ENCODE measurements at regions not wholly inside any gene's neighbourhood (a gene's known extent, or its start where the extent isn't known, plus 50 kb on each side); places are given as distances from the start of the nearest gene placed in this dataset.

- Histone ChIP-seq H3K27me3 (no peaks in the 10 kb centered on the region), H3K9me3 (replicated peaks in 1 of 3) (no peaks in the 10 kb centered on the region), H3K36me3 (replicated peaks in 1 of 2) (no peaks in the 10 kb centered on the region), H3K4me3 (no peak overlapping the region), H3K27ac (no peak overlapping the region), H3K4me1 (replicated peaks in 1 of 2) (no peaks in the 10 kb centered on the region)
- no peak for DNase-seq
- 78 to 87% (median 83%) methylated on average over 5 of the region's 5 CpGs for whole genome bisulfite sequencing, 4 donors
- intact Hi-C loops (cut with DNase I) = no loop called here
- TF ChIP-seq POLR2A (IDR thresholded peaks at IDR 0.05) = no peak
- no peak for TF ChIP-seq CTCF (IDR thresholded peaks at IDR 0.05)
Measured at GRCh38 chr7:25928549-25929330, 223.3 kb upstream of the NFE2L3 start.

DNA sequence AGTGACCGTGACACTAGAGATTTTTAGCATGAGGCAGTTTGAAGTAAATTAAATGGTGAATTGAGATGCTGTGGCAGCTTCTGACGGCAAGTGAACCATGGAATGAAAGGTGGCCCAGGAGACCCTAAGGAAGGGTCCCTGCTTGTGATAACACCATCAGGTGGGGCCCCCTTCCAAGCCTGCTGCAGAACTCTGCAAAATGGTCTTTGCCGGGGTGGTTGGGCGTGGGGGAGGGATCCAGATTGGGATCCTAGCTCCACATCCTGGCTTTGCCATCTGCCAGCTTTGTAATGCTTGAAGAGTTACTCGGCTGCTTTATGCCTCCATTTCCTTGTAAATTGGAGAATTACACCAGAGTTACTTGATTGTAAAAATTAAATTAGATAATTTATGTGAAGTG, 222.6 kb upstream of the NFE2L3 start:
- intact Hi-C loops (cut with DNase I) = no loop called here
- TF ChIP-seq CTCF (IDR thresholded peaks at IDR 0.05) (no peak), POLR2A (IDR thresholded peaks at IDR 0.05) (no peak)
- no peaks in the 10 kb centered on the region for H3K36me3 ChIP-seq (replicated peaks in 1 of 2)
- WGBS, 4 donors = 83 to 89% (median 87%) methylated on average over 5 of the region's 5 CpGs
- no peak overlapping the region for H3K27ac ChIP-seq
- no peaks in the 10 kb centered on the region for H3K27me3 ChIP-seq
- H3K4me3 ChIP-seq = no peak overlapping the region
- H3K9me3 ChIP-seq (replicated peaks in 1 of 3) = no peaks in the 10 kb centered on the region
- DNase-seq = no peak
- H3K4me1 ChIP-seq (replicated peaks in 1 of 2) = no peaks in the 10 kb centered on the region

DNA sequence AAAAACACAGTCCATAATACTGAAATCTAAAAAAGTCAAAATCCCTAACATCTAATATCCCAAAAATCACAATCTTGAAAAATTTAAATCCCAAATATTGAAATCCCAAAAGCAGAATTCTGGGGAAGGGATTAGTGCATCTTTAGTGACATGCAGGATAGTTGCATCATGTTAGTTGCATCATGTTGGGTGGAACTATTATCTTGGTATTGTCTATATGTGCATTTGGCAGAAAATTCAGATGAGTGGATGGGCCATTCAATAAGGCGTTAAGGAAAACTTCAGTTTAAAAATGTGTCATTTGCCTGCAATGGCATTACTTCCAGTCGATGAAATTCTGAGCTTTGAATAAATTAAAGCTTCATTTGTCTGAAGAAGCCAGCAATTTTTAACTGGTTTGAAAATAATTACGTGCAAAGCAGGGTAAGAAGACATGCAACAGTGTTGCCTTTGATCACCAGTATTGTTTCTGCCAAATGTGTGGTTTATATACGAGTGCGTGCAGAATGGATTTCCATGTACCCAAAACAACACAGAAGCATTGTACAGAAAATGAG, 221.4 kb upstream of the NFE2L3 start:
- no peak for DNase-seq
- TF ChIP-seq CTCF (IDR thresholded peaks at IDR 0.05) (no peak), POLR2A (IDR thresholded peaks at IDR 0.05) (no peak)
- Histone ChIP-seq H3K4me3 (no peak overlapping the region), H3K27ac (no peak overlapping the region), H3K9me3 (replicated peaks in 1 of 3) (peaks cover 0 to 5% (median 0%) of the 10 kb centered on the region in 3 donors), H3K27me3 (no peaks in the 10 kb centered on the region), H3K36me3 (replicated peaks in 1 of 2) (no peaks in the 10 kb centered on the region), H3K4me1 (replicated peaks in 1 of 2) (no peaks in the 10 kb centered on the region)
- intact Hi-C loops (cut with DNase I) = no loop called here
- WGBS, 4 donors = 85 to 94% (median 88%) methylated on average over 5 of the region's 5 CpGs

DNA sequence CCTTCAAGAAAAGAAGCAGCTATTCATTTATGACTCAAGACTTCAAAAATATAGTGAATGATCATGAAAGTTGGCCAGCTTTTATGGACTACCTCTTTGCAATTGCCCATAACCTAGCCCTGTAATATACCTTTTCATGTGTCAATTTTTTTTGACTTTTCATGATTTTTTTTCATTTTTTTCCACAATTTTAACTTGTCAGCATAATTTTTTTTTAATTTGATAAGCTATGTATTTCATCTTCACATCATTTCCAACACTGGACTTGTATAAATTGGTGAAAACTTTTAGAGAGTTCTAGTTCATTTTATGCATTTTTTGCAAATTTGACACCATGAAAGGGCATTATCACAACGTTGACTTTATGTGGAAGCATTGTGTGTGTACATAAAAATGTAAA, 220.8 kb upstream of the NFE2L3 start:
- Histone ChIP-seq H3K27ac (no peak overlapping the region), H3K27me3 (no peaks in the 10 kb centered on the region), H3K36me3 (replicated peaks in 1 of 2) (no peaks in the 10 kb centered on the region), H3K4me1 (replicated peaks in 1 of 2) (no peaks in the 10 kb centered on the region), H3K4me3 (no peak overlapping the region), H3K9me3 (replicated peaks in 1 of 3) (peaks cover 0 to 5% (median 0%) of the 10 kb centered on the region in 3 donors)
- WGBS, 4 donors = 53 to 80% (median 64%) methylated on average over 1 of the region's 1 CpG
- DNase-seq = no peak
- TF ChIP-seq POLR2A (IDR thresholded peaks at IDR 0.05) = no peak
- TF ChIP-seq CTCF (IDR thresholded peaks at IDR 0.05) = no peak
- intact Hi-C loops (cut with DNase I) = no loop called here

Data from adrenal gland (tissue), 9 donors.